Left colon (tissue), 2 donors: ENCODE measurements at regions not wholly inside any gene's neighbourhood (a gene's known extent, or its start where the extent isn't known, plus 50 kb on each side); places are given as distances from the start of the nearest gene placed in this dataset.
A peak's percentile ranks its signal among the peaks of the same experiment; 100 is the strongest.
"Not testable (repeated sequence)": the region's sequence is repeated elsewhere in the genome, so short reads cannot be mapped to it uniquely, and the experiment has no call there.

Experiments used
- ATAC-seq: fragments of 200-7000 bp; cut with Tn5 transposase; one replicate; pipeline ENCODE4 v1.9.1; 2020; ENCODE audit warnings: mild to moderate bottlenecking, moderate library complexity
- DNase-seq, 2 donors: peaks; one replicate each; pipeline ENCODE4 v3.0.0-alpha.2; 2020
- intact Hi-C, 2 donors: fragments of 100-400 bp; cut with DNase I in 1 of 2; cut with micrococcal nuclease in 1 of 2; formaldehyde crosslinking; loops; one replicate each; pipeline versions ENCODE4 v1.11.2 to v1.14.0; 2022; cut with DNase I, micrococcal nuclease
- donor health status: DM: no; HTN: no; CAD: no.
- donor health status: DM: yes; HTN: yes; CAD: no.

DNA sequence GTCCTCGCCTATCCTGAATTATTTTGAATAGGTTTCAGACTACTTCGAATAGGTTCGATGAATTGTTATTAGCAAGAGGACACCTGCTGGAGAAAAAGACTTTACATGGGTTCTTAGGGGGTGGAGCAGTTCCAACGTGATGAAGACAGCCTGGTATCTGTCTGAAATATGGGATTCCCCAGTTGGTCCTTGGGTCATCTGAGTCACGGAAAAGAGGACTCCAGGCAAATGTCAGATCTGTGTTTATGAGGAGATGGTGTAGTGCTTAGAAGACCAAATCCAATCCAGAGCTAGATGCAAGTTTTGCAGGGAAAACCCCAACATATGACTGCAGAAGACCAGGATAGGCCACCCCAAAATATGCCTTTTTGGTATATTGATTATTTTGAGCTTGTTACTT, 98.9 kb upstream of the IGSF10 start:
- intact Hi-C loops, result no loop called here
- ATAC-seq (no peak), DNase-seq (no peak)

DNA sequence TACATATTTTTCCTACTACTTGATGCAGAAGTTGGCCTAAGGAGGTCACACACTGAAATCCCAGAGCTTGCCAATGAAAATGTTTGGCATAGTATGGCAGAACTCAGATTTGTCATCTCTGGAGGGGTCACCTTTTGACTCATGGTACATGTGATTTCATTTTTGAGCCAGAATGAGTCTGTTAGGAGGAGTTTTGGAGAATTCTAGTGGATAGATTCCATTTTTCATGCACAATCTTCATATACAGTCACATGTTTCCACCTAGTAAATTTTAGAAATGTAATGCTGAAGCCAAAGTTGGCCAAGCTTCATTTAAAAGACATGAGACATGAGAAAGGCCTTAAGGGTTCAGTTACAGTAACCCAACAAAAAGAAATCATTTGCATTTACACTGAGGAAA, 97.8 kb upstream of the IGSF10 start:
- ATAC-seq, result no peak
- DNase-seq, result no peak
- intact Hi-C loops, result no loop called here

DNA sequence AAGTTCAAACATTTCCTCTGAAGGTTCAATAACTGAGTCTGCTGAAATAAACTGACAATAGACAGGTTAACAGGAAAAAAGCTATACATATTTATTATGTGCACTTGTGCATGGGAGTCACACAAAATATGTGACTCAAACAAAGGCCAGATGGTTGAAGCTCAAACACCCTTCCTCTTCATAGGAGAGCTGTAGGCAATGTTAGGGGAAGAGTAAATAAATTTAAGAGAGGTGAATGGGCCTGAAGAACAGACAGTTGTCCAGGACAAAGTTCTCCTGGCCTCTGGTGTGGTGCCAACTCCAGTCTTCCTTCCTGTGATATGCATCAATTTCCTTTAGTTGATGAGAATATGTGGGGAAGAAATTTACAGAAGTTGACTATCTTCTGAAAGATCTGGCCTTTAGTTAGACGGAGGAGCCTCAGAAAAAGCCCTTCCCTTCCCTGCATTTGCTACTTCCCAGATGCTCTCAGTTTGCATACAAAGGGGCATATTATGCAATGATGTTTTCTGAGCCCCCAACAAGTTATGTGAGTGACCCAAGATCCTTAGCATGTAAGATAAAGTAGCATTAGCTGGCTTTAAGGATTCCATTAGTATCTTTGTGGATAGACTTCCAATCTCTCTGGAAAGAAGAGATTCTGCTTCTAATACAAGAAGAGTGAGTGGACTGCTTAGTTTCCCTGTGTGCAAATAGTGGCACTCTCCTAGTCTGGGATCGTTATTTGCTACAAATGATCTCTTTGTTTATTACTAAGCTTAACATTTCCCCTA, 96.4 kb upstream of the IGSF10 start:
- intact Hi-C loops, result no loop called here
- DNase-seq, result peak in 1 of 2 donors; percentile 7
- peak; percentile 54 for ATAC-seq

DNA sequence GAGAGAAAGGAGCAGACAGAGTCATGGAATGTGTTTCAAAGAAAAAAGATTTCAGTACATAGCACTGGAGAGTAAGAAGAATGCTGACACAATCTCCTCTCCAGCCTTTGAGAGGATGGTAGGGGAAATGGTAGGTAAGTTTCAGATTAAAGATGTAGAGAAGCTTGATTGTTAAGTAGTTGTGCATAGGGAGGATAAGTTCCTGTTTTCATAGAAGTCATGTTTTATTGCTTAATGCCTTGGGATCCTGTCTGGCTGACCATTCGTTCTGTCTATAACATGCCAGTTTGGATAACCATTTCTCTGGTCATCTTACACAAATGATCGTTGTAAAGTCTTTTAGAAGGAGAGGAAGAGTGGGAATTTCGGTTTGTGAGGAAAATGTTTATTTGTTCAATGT, 95.7 kb upstream of the IGSF10 start:
- ATAC-seq (no peak), DNase-seq (no peak)
- intact Hi-C loops, result no loop called here

DNA sequence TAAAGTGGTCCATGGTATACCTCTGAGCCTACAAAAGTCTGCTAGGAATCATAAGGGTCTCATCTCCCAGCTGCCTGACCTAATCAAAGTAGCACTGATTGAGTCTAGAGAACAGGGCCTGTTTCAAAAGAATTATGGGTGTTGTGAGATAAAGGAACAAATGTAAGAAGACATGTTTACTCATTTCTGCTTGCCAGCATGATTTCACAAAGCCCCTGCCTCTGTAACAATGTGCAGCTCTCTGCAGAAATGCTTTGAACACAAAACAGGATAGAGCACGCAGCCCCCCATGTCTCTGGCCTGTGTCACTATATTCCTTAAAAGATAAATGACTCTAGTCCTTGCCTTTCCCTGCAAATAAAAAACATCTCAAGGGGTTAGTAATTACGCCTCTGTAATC, 94.7 kb upstream of the IGSF10 start:
- no peak for DNase-seq
- no peak for ATAC-seq
- intact Hi-C loops, result no loop called here

- intact Hi-C loops, result no loop called here
- ATAC-seq, result no peak
Observed at GRCh38 chr3:151553888-151554287, 93.0 kb upstream of the IGSF10 start.

GRCh38 chr3:151552589-151552988, 91.7 kb upstream of the IGSF10 start:
- intact Hi-C loops, result no loop called here
- DNase-seq (no peak), ATAC-seq (no peak)

More at GRCh38 chr3:151553888-151554287, 93.0 kb upstream of the IGSF10 start:
- no peak for DNase-seq

DNA sequence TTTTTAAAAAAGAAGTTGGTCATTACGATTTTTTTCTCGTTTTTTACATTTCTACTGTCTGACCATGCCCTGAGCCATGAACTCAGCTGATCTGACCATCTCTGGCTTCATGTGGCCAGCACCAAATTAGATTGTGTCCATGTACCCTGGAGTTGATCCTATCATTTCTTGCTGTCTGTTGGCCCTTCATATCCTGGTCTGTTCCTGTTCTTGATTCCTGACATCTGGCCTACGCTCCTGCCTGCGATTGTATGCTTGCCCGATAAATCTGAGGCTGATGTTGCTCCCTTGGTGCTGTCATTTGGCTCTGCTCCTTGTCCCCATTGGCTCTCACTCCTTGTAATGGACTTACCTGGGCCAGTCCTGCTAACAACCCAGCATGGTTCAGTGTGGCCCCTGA, 89.8 kb upstream of the IGSF10 start:
- intact Hi-C loops, result no loop called here

DNA sequence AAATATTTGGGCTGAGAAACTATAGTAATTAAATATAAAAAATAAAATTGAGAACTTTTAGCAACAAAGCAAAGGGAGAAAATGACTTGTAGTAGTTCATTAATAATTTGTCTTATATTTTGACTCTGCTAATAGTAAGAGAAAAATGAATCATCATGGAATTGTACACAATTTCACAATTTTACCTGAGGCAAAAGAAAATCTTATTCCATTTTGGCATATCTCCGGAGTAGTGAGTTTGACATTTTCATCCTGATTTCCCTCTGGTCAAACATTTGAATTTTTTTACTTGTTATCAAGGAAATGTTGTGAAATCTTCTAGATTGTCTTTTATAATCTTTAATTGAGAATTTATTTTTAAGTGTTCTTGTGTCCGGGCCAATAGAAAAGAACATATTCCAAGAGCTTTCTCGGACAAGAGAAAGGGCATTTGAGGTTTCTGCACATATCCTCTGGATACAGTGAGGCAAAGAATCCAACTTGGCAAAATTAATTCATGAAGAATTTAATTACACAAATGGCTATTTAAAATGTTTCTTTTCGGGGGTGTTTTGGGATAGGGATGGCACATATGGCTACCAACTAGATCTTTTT, 89.3 kb upstream of the IGSF10 start:
- intact Hi-C loops, result no loop called here
- ATAC-seq, result no peak
- no peak for DNase-seq

More for the DNA sequence above, 89.8 kb upstream of the IGSF10 start:
- DNase-seq, result no peak
- no peak for ATAC-seq

DNA sequence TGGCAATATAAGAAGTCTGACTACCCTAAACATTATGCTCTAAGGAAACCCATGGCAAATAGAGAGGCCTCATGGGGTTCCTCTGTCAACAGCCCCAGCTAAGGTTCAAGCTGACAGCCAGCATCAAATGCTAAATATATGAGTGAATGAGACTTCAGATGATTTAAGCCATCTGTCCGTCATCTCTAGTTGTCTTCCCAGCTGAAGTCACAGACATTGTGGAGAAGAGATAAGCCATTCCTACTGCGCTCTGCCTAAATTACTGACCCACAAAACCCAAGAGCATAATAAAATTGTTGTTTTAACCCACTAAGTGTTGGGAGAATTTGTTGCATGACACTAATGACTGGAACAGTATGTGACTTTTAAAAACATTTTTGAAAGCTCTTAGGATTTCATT, 87.3 kb upstream of the IGSF10 start:
- DNase-seq (no peak), ATAC-seq (no peak)
- intact Hi-C loops, result no loop called here

GRCh38 chr3:151544164-151544548, 83.3 kb upstream of the IGSF10 start:
- DNase-seq (no peak), ATAC-seq (no peak)
- intact Hi-C loops, result no loop called here

- DNase-seq (no peak), ATAC-seq (peak; percentile 63)
- intact Hi-C loops, result no loop called here
Observed at GRCh38 chr3:151541178-151541577, 80.3 kb upstream of the IGSF10 start.

DNA sequence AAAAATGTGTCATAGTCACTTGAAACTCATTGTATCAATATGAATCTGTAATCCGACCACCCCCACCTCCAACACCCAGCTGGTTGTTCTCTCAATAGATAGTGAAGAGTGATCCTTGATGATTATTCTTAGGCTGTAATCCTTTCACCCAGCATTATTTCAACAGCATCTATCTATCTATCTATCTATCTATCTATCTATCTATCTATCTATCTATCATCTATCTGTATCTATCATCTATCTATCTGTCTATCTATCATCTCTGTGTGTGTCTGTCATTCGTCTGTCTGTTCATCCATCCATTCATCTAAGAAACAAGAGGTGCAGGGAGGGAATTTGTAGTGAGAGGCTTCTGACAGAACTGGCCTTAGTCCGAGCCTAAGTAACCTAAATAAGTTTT, 78.7 kb upstream of the IGSF10 start:
- DNase-seq, result no peak
- no peak for ATAC-seq
- intact Hi-C loops, result no loop called here

- DNase-seq (no peak), ATAC-seq (no peak)
- intact Hi-C loops, result no loop called here
Observed at GRCh38 chr3:151538456-151539393, 77.9 kb upstream of the IGSF10 start.

GRCh38 chr3:151537726-151538125, 76.9 kb upstream of the IGSF10 start:
- intact Hi-C loops, result no loop called here
- DNase-seq, result no peak
- ATAC-seq, result no peak

DNA sequence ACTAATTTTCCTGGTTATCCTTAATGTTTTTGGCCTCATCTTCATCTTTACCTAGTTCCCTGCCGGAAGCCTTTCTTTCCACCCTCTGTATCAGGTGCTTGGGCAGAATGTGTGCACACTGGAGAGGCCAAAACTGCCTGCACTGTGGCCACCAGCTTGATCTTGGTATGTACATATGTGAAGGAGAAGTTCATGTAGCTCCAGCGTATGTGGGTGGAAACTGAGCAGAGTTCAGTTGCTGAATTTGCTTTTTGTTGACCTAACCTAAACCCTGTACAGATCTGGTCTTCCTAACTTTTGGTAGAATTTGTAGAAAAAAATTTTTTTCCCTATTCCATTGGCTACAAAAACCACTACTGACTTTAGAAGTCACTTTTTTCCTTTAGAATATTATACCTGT, 65.9 kb upstream of the IGSF10 start:
- intact Hi-C loops, result no loop called here
- no peak for ATAC-seq
- no peak for DNase-seq

DNA sequence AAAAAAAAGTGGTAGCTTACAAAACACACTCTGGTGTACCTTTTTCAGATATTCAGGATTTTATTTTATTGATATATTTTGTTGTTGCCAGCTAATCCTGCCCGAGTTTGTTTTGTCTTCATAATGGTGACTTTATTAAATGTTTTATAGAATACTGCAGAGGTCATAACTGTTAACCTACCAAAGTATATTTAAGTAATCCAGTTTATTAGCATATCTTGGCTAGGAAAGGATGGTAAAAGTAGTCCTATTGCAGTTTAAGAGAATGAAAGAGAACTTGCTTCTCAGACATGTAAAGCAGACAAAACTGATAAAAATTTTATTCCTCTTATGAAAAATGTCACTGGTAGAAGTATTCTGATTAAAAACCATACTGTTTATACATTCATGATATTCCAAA, 59.2 kb upstream of the IGSF10 start:
- DNase-seq (no peak), ATAC-seq (no peak)
- intact Hi-C loops, result no loop called here

- intact Hi-C loops, ATAC-seq, DNase-seq: not testable (repeated sequence)
Observed at GRCh38 chr3:151511433-151511832, 50.6 kb upstream of the IGSF10 start.
